ENCODE measurements at regions not wholly inside any gene's neighbourhood (a gene's known extent, or its start where the extent isn't known, plus 50 kb on each side); places are given as distances from the start of the nearest gene placed in this dataset.

DNA sequence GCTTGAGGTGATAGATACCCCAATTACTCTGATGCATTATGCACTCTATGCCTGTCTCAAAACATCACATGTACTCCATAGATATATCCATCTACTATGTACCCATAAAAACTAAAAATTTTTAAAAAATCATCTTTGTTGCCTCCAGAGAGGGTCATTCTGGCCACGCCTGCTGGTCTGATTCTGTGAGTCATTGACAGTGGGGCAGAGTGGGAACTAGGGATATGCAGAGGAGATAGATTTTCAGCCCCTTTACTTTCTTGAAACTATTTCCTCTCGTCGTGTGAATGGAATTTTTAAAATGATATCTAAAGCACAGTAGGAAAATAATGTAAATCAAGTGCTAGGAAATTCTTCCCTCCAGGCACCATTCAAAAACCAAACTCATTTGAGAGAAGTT, 715.0 kb upstream of the NRP1 start:
- TF ChIP-seq YY1 (IDR thresholded peaks at IDR 0.05; ENCODE audit: insufficient read depth, insufficient read length) (no peak), SUZ12 (IDR thresholded peaks at IDR 0.05; ENCODE audit: extremely low read depth, insufficient read depth, insufficient read length) (no peak), ZNF274 (IDR thresholded peaks at IDR 0.05; ENCODE audit: low read depth, low read length) (no peak)

Data from NT2/D1 (cell line).